IMR-90 (cell line): ENCODE measurements at regions not wholly inside any gene's neighbourhood (a gene's known extent, or its start where the extent isn't known, plus 50 kb on each side); places are given as distances from the start of the nearest gene placed in this dataset.

Experiments
- ATAC-seq: fragments of 200-7000 bp; cut with Tn5 transposase; 2 replicates; pipeline ENCODE4 v1.9.1; 2020; ENCODE audit warnings: low read depth, mild to moderate bottlenecking, moderate library complexity
- BruUV-seq: library from RNA; stranded (reverse); fragments of 400-500 nt; replicated peaks from 2 replicates; lab custom pipeline; 2021; lab: Mats Ljungman, UMichigan
- CTCF ChIA-PET: fragments of 300-600 bp; formaldehyde crosslinking; extraction: SDS; loops from one replicate; lab custom pipeline; 2021; ENCODE audit warnings: antibody characterized with exemption; lab: Yijun Ruan, JAX
- POLR2A ChIA-PET: fragments of 300-600 bp; sonication (Branson Sonifier 250); formaldehyde crosslinking; loops from one replicate; lab custom pipeline; 2022; ENCODE audit warnings: antibody characterized with exemption; ENCODE audit not compliant: unreplicated experiment; lab: Charles Lee
- DNase-seq: peaks from one replicate; pipeline ENCODE4 v3.0.0; 2013
- H2AFZ ChIP-seq: replicated peaks from 2 replicates; pipeline ENCODE3; 2013; ENCODE audit warnings: low read length, mild to moderate bottlenecking; ENCODE audit not compliant: poor library complexity
- H2AK5ac ChIP-seq: 2 replicates; pipeline ENCODE4 v1.6.1; 2013; ENCODE audit warnings: low read depth, low read length, inconsistent platforms
- H2AK9ac ChIP-seq: replicated peaks from 2 replicates; pipeline ENCODE3; 2013; ENCODE audit warnings: mild to moderate bottlenecking, low read depth, low read length, moderate library complexity; ENCODE audit not compliant: poor library complexity
- H2BK120ac ChIP-seq: 2 replicates; pipeline ENCODE4 v1.6.1; 2013; ENCODE audit warnings: low read depth, low read length, inconsistent platforms
- H2BK15ac ChIP-seq: 3 replicates; pipeline ENCODE4 v1.6.1; 2013; ENCODE audit warnings: low read depth, low read length, inconsistent platforms
- H2BK20ac ChIP-seq: 2 replicates; pipeline ENCODE4 v1.6.1; 2013; ENCODE audit warnings: low read depth, mild to moderate bottlenecking, inconsistent platforms, low read length, moderate library complexity
- H2BK5ac ChIP-seq: 2 replicates; pipeline ENCODE4 v1.6.1; 2013; ENCODE audit warnings: mild to moderate bottlenecking, low read depth, low read length, inconsistent platforms; ENCODE audit not compliant: poor library complexity, severe bottlenecking
- H3K14ac ChIP-seq: replicated peaks from 2 replicates; pipeline ENCODE4 v1.6.1; 2013; ENCODE audit warnings: low read depth, low read length, inconsistent platforms
- H3K18ac ChIP-seq: 2 replicates; pipeline ENCODE4 v1.6.1; 2013; ENCODE audit warnings: low read depth, low read length, control low read depth
- H3K23ac ChIP-seq: 2 replicates; pipeline ENCODE4 v1.6.1; 2013; ENCODE audit warnings: low read depth, low read length, inconsistent platforms
- H3K27ac ChIP-seq: 2 replicates; pipeline ENCODE4 v1.5.1; 2013; ENCODE audit warnings: mild to moderate bottlenecking, control low read depth, low read length; ENCODE audit not compliant: insufficient read depth
- H3K27me3 ChIP-seq: 2 replicates; pipeline ENCODE4 v1.6.1; 2013; ENCODE audit warnings: low read length; ENCODE audit not compliant: control insufficient read depth, insufficient read depth
- H3K36me3 ChIP-seq: 2 replicates; pipeline ENCODE4 v1.6.1; 2013; ENCODE audit warnings: low read length, mixed read lengths; ENCODE audit not compliant: control insufficient read depth, insufficient read depth
- H3K4ac ChIP-seq: 2 replicates; pipeline ENCODE4 v1.6.1; 2013; ENCODE audit warnings: low read depth, low read length, inconsistent platforms
- H3K4me1 ChIP-seq: 2 replicates; pipeline ENCODE4 v1.6.1; 2013; ENCODE audit warnings: low read length, mixed read lengths; ENCODE audit not compliant: control insufficient read depth, insufficient read depth
- H3K4me2 ChIP-seq: 2 replicates; pipeline ENCODE4 v1.6.1; 2013; ENCODE audit warnings: low read depth, mild to moderate bottlenecking, control low read depth, low read length, moderate library complexity
- H3K4me3 ChIP-seq: 2 replicates; pipeline ENCODE4 v1.5.1; 2013; ENCODE audit warnings: low read depth, mild to moderate bottlenecking, control low read depth, low read length, moderate library complexity; ENCODE audit not compliant: insufficient read depth
- H3K56ac ChIP-seq: 2 replicates; pipeline ENCODE4 v1.6.1; 2013; ENCODE audit warnings: low read length, inconsistent platforms; ENCODE audit not compliant: insufficient read depth; ENCODE audit errors: extremely low read depth
- H3K79me1 ChIP-seq, 2 experiments: 2 replicates each; pipeline ENCODE4 v1.6.1; 2013; ENCODE audit warnings: low read length in 2 of 2, inconsistent platforms in 1 of 2, low read depth in 1 of 2
- H3K9ac ChIP-seq: 2 replicates; pipeline ENCODE4 v1.6.1; 2013; ENCODE audit warnings: low read depth, low read length, control low read depth
- H3K9me1 ChIP-seq: 2 replicates; pipeline ENCODE4 v1.6.1; 2013; ENCODE audit warnings: low read length, inconsistent platforms; ENCODE audit not compliant: insufficient read depth
- H3K9me3 ChIP-seq: 2 replicates; pipeline ENCODE4 v1.6.1; 2013; ENCODE audit warnings: low read length; ENCODE audit not compliant: control insufficient read depth, insufficient read depth
- H4K20me1 ChIP-seq: 2 replicates; pipeline ENCODE4 v1.6.1; 2013; ENCODE audit warnings: low read length, inconsistent platforms; ENCODE audit not compliant: insufficient read depth
- H4K5ac ChIP-seq: 2 replicates; pipeline ENCODE4 v1.6.1; 2013; ENCODE audit warnings: mild to moderate bottlenecking, low read depth, low read length, control low read depth
- H4K8ac ChIP-seq, 2 experiments: 2 replicates each; pipeline ENCODE4 v1.6.1; 2013; ENCODE audit warnings: low read depth in 2 of 2, low read length in 2 of 2, control low read depth in 1 of 2, inconsistent platforms in 1 of 2
- H4K91ac ChIP-seq: 2 replicates; pipeline ENCODE4 v1.6.1; 2013; ENCODE audit warnings: low read depth, low read length, inconsistent platforms; ENCODE audit not compliant: insufficient read depth
- BHLHE40 ChIP-seq: fragments of 150-350 bp; IDR thresholded peaks from 2 replicates; pipeline ENCODE4 v1.6.1; 2016; ENCODE audit warnings: mild to moderate bottlenecking, low read depth, low read length
- CEBPB ChIP-seq: IDR thresholded peaks from 2 replicates; pipeline ENCODE4 v1.6.1; 2012; ENCODE audit warnings: low read depth, low read length, improper control_type of control experiment
- CHD1 ChIP-seq: IDR thresholded peaks from 2 replicates; pipeline ENCODE4 v1.6.1; 2012; ENCODE audit warnings: low read depth, low read length, improper control_type of control experiment
- ELK1 ChIP-seq: fragments of 150-350 bp; IDR thresholded peaks from 2 replicates; pipeline ENCODE4 v1.6.1; 2016; ENCODE audit warnings: low read depth, mild to moderate bottlenecking, low read length, moderate library complexity, borderline replicate concordance
- FOS ChIP-seq: fragments of 150-350 bp; IDR thresholded peaks from 2 replicates; pipeline ENCODE4 v1.6.1; 2016; ENCODE audit warnings: low read depth, low read length
- MAFK ChIP-seq: IDR thresholded peaks from 2 replicates; pipeline ENCODE4 v1.6.1; 2012; ENCODE audit warnings: low read depth, low read length, improper control_type of control experiment
- MAZ ChIP-seq: IDR thresholded peaks from 2 replicates; pipeline ENCODE4 v1.6.1; 2012; ENCODE audit warnings: low read depth, mild to moderate bottlenecking, low read length, improper control_type of control experiment, moderate library complexity, borderline replicate concordance
- MXI1 ChIP-seq: IDR thresholded peaks from 2 replicates; pipeline ENCODE4 v1.6.1; 2012; ENCODE audit warnings: low read depth, mild to moderate bottlenecking, low read length, moderate library complexity, borderline replicate concordance
- NFE2L2 ChIP-seq: fragments of 150-350 bp; IDR thresholded peaks from 2 replicates; pipeline ENCODE4 v1.6.1; 2016; ENCODE audit warnings: low read depth, mild to moderate bottlenecking, low read length
- POLR2A ChIP-seq: IDR thresholded peaks from 2 replicates; pipeline ENCODE4 v1.6.1; 2012; ENCODE audit warnings: mild to moderate bottlenecking, low read depth, low read length
- RAD21 ChIP-seq: IDR thresholded peaks from 2 replicates; pipeline ENCODE4 v1.6.1; 2012; ENCODE audit warnings: low read length, improper control_type of control experiment
- RCOR1 ChIP-seq: IDR thresholded peaks from 2 replicates; pipeline ENCODE4 v1.6.1; 2012; ENCODE audit warnings: mild to moderate bottlenecking, low read length, improper control_type of control experiment; ENCODE audit not compliant: insufficient replicate concordance
- RFX5 ChIP-seq: IDR thresholded peaks from 2 replicates; pipeline ENCODE4 v1.8.0; 2012; ENCODE audit warnings: low read depth, mild to moderate bottlenecking, low read length, moderate library complexity
- SMC3 ChIP-seq: fragments of 150-350 bp; IDR thresholded peaks from 2 replicates; pipeline ENCODE4 v1.6.1; 2016; ENCODE audit warnings: low read depth, mild to moderate bottlenecking, antibody characterized with exemption, low read length, moderate library complexity
- USF2 ChIP-seq: fragments of 150-350 bp; IDR thresholded peaks from 2 replicates; pipeline ENCODE4 v1.6.1; 2017; ENCODE audit warnings: mild to moderate bottlenecking, antibody characterized with exemption, low read length, low read depth
- whole genome bisulfite sequencing, 2 experiments: methylation state at CpG; one replicate each; pipeline versions ENCODE4 v1.1.5 to v1.1.7; 2013; ENCODE audit warnings: missing lambda C conversion rate in 2 of 2; ENCODE audit not compliant: insufficient read length in 1 of 2; ENCODE audit errors: extremely low coverage in 2 of 2; 5-methylcytosine and 5-hydroxymethylcytosine counted together
- dilution Hi-C: fragments of 300-500 bp; cut with HindIII; formaldehyde crosslinking; loops from one replicate; pipeline ENCODE4 v1.14.3; 2018; ENCODE audit warnings: low sequenced_read_pairs; ENCODE audit not compliant: unreplicated experiment
- in situ Hi-C: fragments of 300-500 bp; cut with MboI; formaldehyde crosslinking; loops from 3 replicates; pipeline ENCODE4 v1.14.3; 2019; ENCODE audit warnings: low sequenced_read_pairs, inconsistent platforms, mixed read lengths
- intact Hi-C: fragments of 100-400 bp; cut with micrococcal nuclease; formaldehyde crosslinking; loops from 2 replicates; pipeline ENCODE4 v1.10.0; 2022
- TF ChIP-seq, protein P1 (sequence below): conservative IDR thresholded peaks from 2 replicates; pipeline ENCODE4 v1.5.1; 2012; ENCODE audit warnings: mild to moderate bottlenecking, low read depth, low read length, improper control_type of control experiment

DNA sequence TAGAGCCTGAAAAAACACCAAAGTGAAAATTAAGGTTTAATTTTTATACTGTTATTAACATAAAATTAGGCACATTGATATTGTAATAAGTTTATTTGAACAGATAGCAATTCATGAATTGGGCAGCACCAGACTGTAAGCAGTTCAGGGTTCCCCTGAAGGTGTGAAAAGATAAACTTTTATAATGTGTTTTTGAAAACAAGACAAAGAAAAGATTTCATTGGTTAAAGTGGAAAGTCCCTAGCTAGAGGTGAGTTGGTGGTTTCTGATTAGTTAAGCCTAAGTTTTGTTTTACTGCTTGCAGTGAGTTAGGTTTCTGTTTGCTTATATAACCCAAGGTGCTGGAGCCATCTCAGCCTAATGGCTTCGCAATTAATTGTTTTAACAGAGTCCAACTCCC is 96.5 kb upstream of the RPS23 start:
- Histone ChIP-seq H2AFZ (no peak overlapping the region), H4K20me1 (no peaks in the 10 kb centered on the region), H2BK15ac (no peak overlapping the region), H2BK5ac (no peak overlapping the region), H3K14ac (no peak overlapping the region), H3K79me1 (no peaks in the 10 kb centered on the region), H3K4ac (no peak overlapping the region), H3K18ac (no peak overlapping the region), H3K27me3 (peaks cover 2% of the 10 kb centered on the region), H3K56ac (no peak overlapping the region), H3K4me2 (no peak overlapping the region), H3K27ac (no peak overlapping the region), H2AK5ac (no peak overlapping the region), H3K36me3 (no peaks in the 10 kb centered on the region), H3K9me3 (no peaks in the 10 kb centered on the region), H3K23ac (no peak overlapping the region), H3K9me1 (peaks cover 3% of the 10 kb centered on the region; the same call in 1 of the 2 replicates), H3K4me1 (peaks cover 3% of the 10 kb centered on the region; the same call in 1 of the 2 replicates), H4K91ac (no peak overlapping the region), H3K9ac (no peak overlapping the region), H4K5ac (no peak overlapping the region), H2AK9ac (no peak overlapping the region), H2BK120ac (no peak overlapping the region), H3K4me3 (no peak overlapping the region), H2BK20ac (no peak overlapping the region), H4K8ac (no peak overlapping the region)
- dilution Hi-C loops (no loop called here), intact Hi-C loops (no loop called here), in situ Hi-C loops (loop anchor here (25.0 kb wide), 2 partner anchors 413 to 688 kb away; no protein-coding TSS in a partner anchor)
- CTCF ChIA-PET: no interaction called here
- BruUV-seq: no TSS peak
- ATAC-seq (no peak), DNase-seq (no peak)
- WGBS, 2 experiments: no CpG with 5 or more reads among the region's 1 CpG
- POLR2A ChIA-PET: no interaction called here
- TF ChIP-seq SMC3 (no peak), RFX5 (no peak), MXI1 (no peak), ELK1 (no peak), BHLHE40 (no peak), CHD1 (no peak), POLR2A (no peak), FOS (no peak), RAD21 (no peak), MAZ (no peak), MAFK (no peak), CEBPB (no peak), NFE2L2 (no peak), USF2 (no peak), RCOR1 (no peak)
- TF ChIP-seq, protein P1, sequence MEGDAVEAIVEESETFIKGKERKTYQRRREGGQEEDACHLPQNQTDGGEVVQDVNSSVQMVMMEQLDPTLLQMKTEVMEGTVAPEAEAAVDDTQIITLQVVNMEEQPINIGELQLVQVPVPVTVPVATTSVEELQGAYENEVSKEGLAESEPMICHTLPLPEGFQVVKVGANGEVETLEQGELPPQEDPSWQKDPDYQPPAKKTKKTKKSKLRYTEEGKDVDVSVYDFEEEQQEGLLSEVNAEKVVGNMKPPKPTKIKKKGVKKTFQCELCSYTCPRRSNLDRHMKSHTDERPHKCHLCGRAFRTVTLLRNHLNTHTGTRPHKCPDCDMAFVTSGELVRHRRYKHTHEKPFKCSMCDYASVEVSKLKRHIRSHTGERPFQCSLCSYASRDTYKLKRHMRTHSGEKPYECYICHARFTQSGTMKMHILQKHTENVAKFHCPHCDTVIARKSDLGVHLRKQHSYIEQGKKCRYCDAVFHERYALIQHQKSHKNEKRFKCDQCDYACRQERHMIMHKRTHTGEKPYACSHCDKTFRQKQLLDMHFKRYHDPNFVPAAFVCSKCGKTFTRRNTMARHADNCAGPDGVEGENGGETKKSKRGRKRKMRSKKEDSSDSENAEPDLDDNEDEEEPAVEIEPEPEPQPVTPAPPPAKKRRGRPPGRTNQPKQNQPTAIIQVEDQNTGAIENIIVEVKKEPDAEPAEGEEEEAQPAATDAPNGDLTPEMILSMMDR: no peak
